ENCODE measurements at regions not wholly inside any gene's neighbourhood (a gene's known extent, or its start where the extent isn't known, plus 50 kb on each side); places are given as distances from the start of the nearest gene placed in this dataset.

DNA sequence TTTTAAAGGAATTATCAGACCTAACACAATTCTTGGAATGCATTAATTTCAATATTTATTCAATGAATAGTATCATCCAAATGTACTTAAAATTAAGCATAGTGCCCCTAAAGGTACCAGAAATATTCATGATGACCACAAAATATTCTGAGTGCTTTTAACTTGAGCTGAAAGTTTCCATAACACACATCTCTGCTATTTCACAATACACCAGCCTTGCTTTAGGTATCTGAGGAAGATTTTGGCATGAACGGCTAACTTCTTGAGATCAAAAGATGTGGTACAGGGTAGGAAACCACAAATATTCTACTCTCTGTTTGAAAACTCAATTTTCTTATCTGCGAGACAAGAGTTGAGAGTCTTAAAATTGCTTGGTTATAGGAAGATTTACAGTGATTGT is 538.3 kb upstream of the PCDH7 start:
- TF ChIP-seq, protein P1, sequence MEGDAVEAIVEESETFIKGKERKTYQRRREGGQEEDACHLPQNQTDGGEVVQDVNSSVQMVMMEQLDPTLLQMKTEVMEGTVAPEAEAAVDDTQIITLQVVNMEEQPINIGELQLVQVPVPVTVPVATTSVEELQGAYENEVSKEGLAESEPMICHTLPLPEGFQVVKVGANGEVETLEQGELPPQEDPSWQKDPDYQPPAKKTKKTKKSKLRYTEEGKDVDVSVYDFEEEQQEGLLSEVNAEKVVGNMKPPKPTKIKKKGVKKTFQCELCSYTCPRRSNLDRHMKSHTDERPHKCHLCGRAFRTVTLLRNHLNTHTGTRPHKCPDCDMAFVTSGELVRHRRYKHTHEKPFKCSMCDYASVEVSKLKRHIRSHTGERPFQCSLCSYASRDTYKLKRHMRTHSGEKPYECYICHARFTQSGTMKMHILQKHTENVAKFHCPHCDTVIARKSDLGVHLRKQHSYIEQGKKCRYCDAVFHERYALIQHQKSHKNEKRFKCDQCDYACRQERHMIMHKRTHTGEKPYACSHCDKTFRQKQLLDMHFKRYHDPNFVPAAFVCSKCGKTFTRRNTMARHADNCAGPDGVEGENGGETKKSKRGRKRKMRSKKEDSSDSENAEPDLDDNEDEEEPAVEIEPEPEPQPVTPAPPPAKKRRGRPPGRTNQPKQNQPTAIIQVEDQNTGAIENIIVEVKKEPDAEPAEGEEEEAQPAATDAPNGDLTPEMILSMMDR (IDR thresholded peaks at IDR 0.05): no peak
- no peak for TF ChIP-seq POLR2A (IDR thresholded peaks at IDR 0.05)
- H3K4me1 ChIP-seq (replicated peaks in 1 of 2): no peaks in the 10 kb centered on the region
- no peak overlapping the region for H3K27ac ChIP-seq
- H3K4me3 ChIP-seq: no peak overlapping the region
- intact Hi-C loops (cut with DNase I): no loop called here
- no peak for DNase-seq
- no peaks in the 10 kb centered on the region for H3K9me3 ChIP-seq (replicated peaks in 1 of 3)
- no peaks in the 10 kb centered on the region for H3K27me3 ChIP-seq
- no peaks in the 10 kb centered on the region for H3K36me3 ChIP-seq (replicated peaks in 1 of 2)
- 71 to 84% (median 79%) methylated on average over 2 of the region's 2 CpGs for WGBS, 4 donors

GRCh38 chr4:30182786-30183185 is 537.4 kb upstream of the PCDH7 start:
- H3K27me3 ChIP-seq: no peaks in the 10 kb centered on the region
- H3K27ac ChIP-seq: no peak overlapping the region
- no peak overlapping the region for H3K4me3 ChIP-seq
- no peaks in the 10 kb centered on the region for H3K36me3 ChIP-seq (replicated peaks in 1 of 2)
- H3K4me1 ChIP-seq (replicated peaks in 1 of 2): no peaks in the 10 kb centered on the region
- no peak for DNase-seq
- intact Hi-C loops (cut with DNase I): no loop called here
- no peak for TF ChIP-seq POLR2A (IDR thresholded peaks at IDR 0.05)
- TF ChIP-seq, protein P1 (IDR thresholded peaks at IDR 0.05): no peak
- H3K9me3 ChIP-seq (replicated peaks in 1 of 3): no peaks in the 10 kb centered on the region
- WGBS, 4 donors: 78 to 94% (median 84%) methylated on average over 2 of the region's 2 CpGs

DNA sequence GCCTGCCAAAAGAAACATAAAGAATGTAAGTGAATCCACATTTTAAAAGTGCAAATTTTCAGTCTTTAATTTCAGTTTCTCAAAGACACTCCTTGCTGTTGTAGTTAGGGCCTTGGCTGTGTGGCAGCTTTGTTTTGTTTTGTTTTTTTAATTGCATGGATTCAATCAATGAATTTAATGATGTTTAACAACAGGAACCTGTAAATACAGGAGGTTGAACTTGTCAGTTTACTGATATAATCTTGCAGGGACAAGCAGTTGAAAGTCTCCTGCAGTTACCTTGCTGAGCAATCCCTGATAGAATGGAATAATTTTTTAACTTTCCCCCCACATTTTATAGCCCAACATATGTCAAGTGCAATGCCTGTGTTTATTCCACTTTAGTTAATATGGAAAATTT is 528.3 kb upstream of the PCDH7 start:
- Histone ChIP-seq H3K9me3 (replicated peaks in 1 of 3) (no peaks in the 10 kb centered on the region), H3K4me3 (no peak overlapping the region), H3K36me3 (replicated peaks in 1 of 2) (no peaks in the 10 kb centered on the region), H3K27ac (no peak overlapping the region), H3K4me1 (replicated peaks in 1 of 2) (no peaks in the 10 kb centered on the region), H3K27me3 (no peaks in the 10 kb centered on the region)
- intact Hi-C loops (cut with DNase I): no loop called here
- no peak for DNase-seq
- TF ChIP-seq POLR2A (IDR thresholded peaks at IDR 0.05): no peak
- TF ChIP-seq, protein P1 (IDR thresholded peaks at IDR 0.05): no peak

GRCh38 chr4:30207389-30207788 is 512.8 kb upstream of the PCDH7 start:
- H3K27me3 ChIP-seq: no peaks in the 10 kb centered on the region
- no peaks in the 10 kb centered on the region for H3K36me3 ChIP-seq (replicated peaks in 1 of 2)
- no peaks in the 10 kb centered on the region for H3K4me1 ChIP-seq (replicated peaks in 1 of 2)
- TF ChIP-seq POLR2A (IDR thresholded peaks at IDR 0.05): no peak
- TF ChIP-seq, protein P1 (IDR thresholded peaks at IDR 0.05): no peak
- no peak overlapping the region for H3K27ac ChIP-seq
- H3K4me3 ChIP-seq: no peak overlapping the region
- intact Hi-C loops (cut with DNase I): no loop called here
- H3K9me3 ChIP-seq (replicated peaks in 1 of 3): peaks cover 0 to 9% (median 0%) of the 10 kb centered on the region in 3 donors
- DNase-seq: no peak

Measured in adrenal gland (tissue), 9 donors.